ENCODE measurements at regions not wholly inside any gene's neighbourhood (a gene's known extent, or its start where the extent isn't known, plus 50 kb on each side); places are given as distances from the start of the nearest gene placed in this dataset.
"Not testable (repeated sequence)": the region's sequence is repeated elsewhere in the genome, so short reads cannot be mapped to it uniquely, and the experiment has no call there.

GRCh38 chr6:134821928-134822864 lies 127.7 kb downstream of the ALDH8A1 start:
- DNase-seq (ENCODE audit: low read depth in 2 of 2): no peak

GRCh38 chr6:134821397-134821796 lies 128.5 kb downstream of the ALDH8A1 start:
- DNase-seq (ENCODE audit: low read depth in 2 of 2): no peak

GRCh38 chr6:134819863-134820800 lies 129.8 kb downstream of the ALDH8A1 start:
- no peak for DNase-seq (ENCODE audit: low read depth in 2 of 2)

- DNase-seq (ENCODE audit: low read depth in 2 of 2): no peak
These were observed 130.7 kb downstream of the ALDH8A1 start for GRCh38 chr6:134819236-134819635.

GRCh38 chr6:134817448-134817847 lies 132.5 kb downstream of the ALDH8A1 start:
- no peak for DNase-seq (ENCODE audit: low read depth in 2 of 2)

- DNase-seq (ENCODE audit: low read depth in 2 of 2): peak; percentile 54 to 58
These were observed 133.1 kb downstream of the ALDH8A1 start for GRCh38 chr6:134816780-134817179.

- DNase-seq (ENCODE audit: low read depth in 2 of 2): no peak
These were observed 133.6 kb downstream of the ALDH8A1 start for GRCh38 chr6:134816300-134816699.

- peak in 1 of 2 experiments; percentile 23 for DNase-seq (ENCODE audit: low read depth in 2 of 2)
These were observed 135.7 kb downstream of the ALDH8A1 start for GRCh38 chr6:134814076-134814695.

GRCh38 chr6:134813146-134813545 lies 136.8 kb downstream of the ALDH8A1 start:
- no peak for DNase-seq (ENCODE audit: low read depth in 2 of 2)

- DNase-seq (ENCODE audit: low read depth in 2 of 2): no peak
These were observed 139.5 kb downstream of the ALDH8A1 start for GRCh38 chr6:134810402-134810801.

GRCh38 chr6:134809130-134809529 lies 140.8 kb downstream of the ALDH8A1 start:
- peak in 1 of 2 experiments; percentile 26 for DNase-seq (ENCODE audit: low read depth in 2 of 2)

GRCh38 chr6:134806180-134806798 lies 143.6 kb downstream of the ALDH8A1 start:
- DNase-seq (ENCODE audit: low read depth in 2 of 2): no peak

GRCh38 chr6:134805168-134805567 lies 144.7 kb downstream of the ALDH8A1 start:
- DNase-seq (ENCODE audit: low read depth in 2 of 2): no peak

- DNase-seq (ENCODE audit: low read depth in 2 of 2): not testable (repeated sequence)
These were observed 145.6 kb downstream of the ALDH8A1 start for GRCh38 chr6:134804311-134804710.

GRCh38 chr6:134802426-134803058 lies 147.4 kb downstream of the ALDH8A1 start:
- DNase-seq (ENCODE audit: low read depth in 2 of 2): no peak

GRCh38 chr6:134797400-134798113 lies 152.3 kb downstream of the ALDH8A1 start:
- no peak for DNase-seq (ENCODE audit: low read depth in 2 of 2)

- no peak for DNase-seq (ENCODE audit: low read depth in 2 of 2)
These were observed 154.2 kb downstream of the ALDH8A1 start for GRCh38 chr6:134795691-134796090.

GRCh38 chr6:134795001-134795400 lies 154.9 kb downstream of the ALDH8A1 start:
- DNase-seq (ENCODE audit: low read depth in 2 of 2): no peak

GRCh38 chr6:134791243-134791843 lies 158.6 kb downstream of the ALDH8A1 start:
- DNase-seq (ENCODE audit: low read depth in 2 of 2): not testable (repeated sequence)
